ENCODE measurements at regions not wholly inside any gene's neighbourhood (a gene's known extent, or its start where the extent isn't known, plus 50 kb on each side); places are given as distances from the start of the nearest gene placed in this dataset.

GRCh38 chr3:67920969-67921368, 266.6 kb upstream of the SUCLG2 start:
- TF ChIP-seq POLR2AphosphoS5 (IDR thresholded peaks at IDR 0.05; ENCODE audit: low read depth, low read length): no peak
- TF ChIP-seq SIN3A (IDR thresholded peaks at IDR 0.05; ENCODE audit: borderline replicate concordance, insufficient read depth, low read length): no peak
- TF ChIP-seq REST (IDR thresholded peaks at IDR 0.05; ENCODE audit: insufficient read depth in 1 of 2, low read depth in 2 of 2, low read length in 2 of 2): no peak

GRCh38 chr3:67920311-67920710, 265.9 kb upstream of the SUCLG2 start:
- TF ChIP-seq POLR2AphosphoS5 (IDR thresholded peaks at IDR 0.05; ENCODE audit: low read depth, low read length) (no peak), REST (IDR thresholded peaks at IDR 0.05; ENCODE audit: insufficient read depth in 1 of 2, low read depth in 2 of 2, low read length in 2 of 2) (no peak), SIN3A (IDR thresholded peaks at IDR 0.05; ENCODE audit: borderline replicate concordance, insufficient read depth, low read length) (no peak), FOXP2 (optimal IDR thresholded peaks at IDR 0.05; ENCODE audit: borderline replicate concordance, extremely low read depth, extremely low read length, insufficient read depth) (no peak), TAF1 (IDR thresholded peaks at IDR 0.05; ENCODE audit: borderline replicate concordance, insufficient read depth, low read length) (no peak)

GRCh38 chr3:67916353-67916752, 261.9 kb upstream of the SUCLG2 start:
- no peak for TF ChIP-seq SIN3A (IDR thresholded peaks at IDR 0.05; ENCODE audit: borderline replicate concordance, insufficient read depth, low read length)
- no peak for TF ChIP-seq FOXP2 (optimal IDR thresholded peaks at IDR 0.05; ENCODE audit: borderline replicate concordance, extremely low read depth, extremely low read length, insufficient read depth)
- no peak for TF ChIP-seq TAF1 (IDR thresholded peaks at IDR 0.05; ENCODE audit: borderline replicate concordance, insufficient read depth, low read length)
- TF ChIP-seq POLR2AphosphoS5 (IDR thresholded peaks at IDR 0.05; ENCODE audit: low read depth, low read length): no peak

- TF ChIP-seq SIN3A (IDR thresholded peaks at IDR 0.05; ENCODE audit: borderline replicate concordance, insufficient read depth, low read length) (no peak), REST (IDR thresholded peaks at IDR 0.05; ENCODE audit: insufficient read depth in 1 of 2, low read depth in 2 of 2, low read length in 2 of 2) (no peak), FOXP2 (optimal IDR thresholded peaks at IDR 0.05; ENCODE audit: borderline replicate concordance, extremely low read depth, extremely low read length, insufficient read depth) (no peak), POLR2AphosphoS5 (IDR thresholded peaks at IDR 0.05; ENCODE audit: low read depth, low read length) (no peak), TAF1 (IDR thresholded peaks at IDR 0.05; ENCODE audit: borderline replicate concordance, insufficient read depth, low read length) (no peak)
These were observed 253.3 kb upstream of the SUCLG2 start for GRCh38 chr3:67907735-67908134.

GRCh38 chr3:67906261-67906660, 251.8 kb upstream of the SUCLG2 start:
- no peak for TF ChIP-seq TAF1 (IDR thresholded peaks at IDR 0.05; ENCODE audit: borderline replicate concordance, insufficient read depth, low read length)
- TF ChIP-seq REST (IDR thresholded peaks at IDR 0.05; ENCODE audit: insufficient read depth in 1 of 2, low read depth in 2 of 2, low read length in 2 of 2): no peak
- no peak for TF ChIP-seq SIN3A (IDR thresholded peaks at IDR 0.05; ENCODE audit: borderline replicate concordance, insufficient read depth, low read length)
- TF ChIP-seq FOXP2 (optimal IDR thresholded peaks at IDR 0.05; ENCODE audit: borderline replicate concordance, extremely low read depth, extremely low read length, insufficient read depth): no peak
- TF ChIP-seq POLR2AphosphoS5 (IDR thresholded peaks at IDR 0.05; ENCODE audit: low read depth, low read length): no peak
